ENCODE measurements at regions not wholly inside any gene's neighbourhood (a gene's known extent, or its start where the extent isn't known, plus 50 kb on each side); places are given as distances from the start of the nearest gene placed in this dataset.
"Not testable (repeated sequence)": the region's sequence is repeated elsewhere in the genome, so short reads cannot be mapped to it uniquely, and the experiment has no call there.

DNA sequence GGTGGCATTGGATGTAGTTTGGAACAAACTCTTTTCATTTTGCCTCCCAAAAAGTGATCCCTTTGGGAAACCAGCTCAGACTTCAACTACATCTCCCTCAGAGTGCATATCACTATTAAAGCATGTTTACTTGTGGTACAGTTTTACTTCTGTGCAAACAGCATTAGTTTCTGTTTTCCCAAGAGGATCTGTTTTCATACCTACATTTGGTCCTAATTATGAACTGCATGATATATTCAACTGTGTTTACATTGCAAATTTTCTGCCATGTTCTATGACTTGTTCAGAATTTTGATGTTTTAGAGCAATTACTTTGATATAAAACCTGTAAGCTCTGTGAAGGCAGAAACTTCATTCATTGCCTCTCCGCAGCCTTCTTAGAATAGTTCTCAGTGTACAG is 681.5 kb upstream of the ACO1 start:
- DNase-seq, result no peak

DNA sequence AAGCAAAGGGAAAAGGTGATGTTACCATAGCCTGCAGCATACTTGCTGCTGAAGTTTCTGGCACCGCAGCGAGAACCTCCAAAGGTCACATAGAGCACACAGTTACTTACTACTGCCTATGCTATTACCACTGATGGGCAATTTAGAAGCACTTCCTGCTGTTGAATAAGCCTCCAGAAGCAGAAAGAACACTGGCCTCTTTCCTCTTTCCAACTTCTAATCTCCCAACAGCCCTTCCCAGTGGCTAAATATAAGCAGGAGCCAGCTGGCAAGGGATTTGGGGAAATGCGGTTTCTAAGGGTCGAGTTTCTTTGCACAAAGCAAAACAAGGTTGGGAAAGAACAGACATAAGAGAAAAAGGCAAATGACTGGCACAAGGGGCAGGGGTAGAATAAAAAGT is 669.2 kb upstream of the ACO1 start:
- no peak for DNase-seq

DNA sequence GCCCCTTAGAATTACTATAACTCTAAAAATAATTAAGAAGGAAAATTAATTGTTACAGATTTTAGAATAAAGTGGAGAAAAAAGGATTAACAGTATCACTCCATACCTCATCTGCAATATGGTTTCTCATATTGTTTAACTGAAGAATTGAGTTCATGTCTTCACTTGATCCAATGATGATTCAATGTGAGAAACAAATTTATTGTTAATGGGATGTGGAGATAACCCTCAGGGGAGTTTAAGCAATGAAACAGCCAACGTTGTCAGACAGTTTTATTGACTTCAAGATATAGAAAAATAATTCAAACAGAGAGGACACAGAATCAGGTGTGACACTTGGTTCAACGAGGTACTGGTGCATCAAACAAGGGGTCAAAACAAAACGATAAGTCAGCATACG is 665.2 kb upstream of the ACO1 start:
- no peak for DNase-seq

DNA sequence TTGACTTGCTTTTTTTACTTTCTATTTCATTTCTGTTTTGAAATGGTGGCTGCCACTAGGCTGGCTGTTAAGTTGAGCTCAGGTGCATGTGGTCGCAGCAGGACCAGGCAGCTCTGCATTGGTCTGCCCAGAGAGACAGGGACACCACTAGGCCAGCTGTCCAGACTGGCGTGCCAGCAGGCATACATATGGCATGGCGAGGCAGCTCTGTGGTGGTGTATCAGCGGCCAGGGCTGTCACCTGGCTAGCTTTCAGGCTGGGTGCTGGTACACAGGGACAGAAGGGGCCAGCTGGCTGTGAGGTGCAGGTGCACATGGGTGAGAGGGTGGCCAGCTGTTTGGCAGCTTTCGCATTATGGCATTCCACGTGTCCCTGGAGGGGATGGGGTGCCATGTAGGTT is 654.0 kb upstream of the ACO1 start:
- no peak for DNase-seq

DNA sequence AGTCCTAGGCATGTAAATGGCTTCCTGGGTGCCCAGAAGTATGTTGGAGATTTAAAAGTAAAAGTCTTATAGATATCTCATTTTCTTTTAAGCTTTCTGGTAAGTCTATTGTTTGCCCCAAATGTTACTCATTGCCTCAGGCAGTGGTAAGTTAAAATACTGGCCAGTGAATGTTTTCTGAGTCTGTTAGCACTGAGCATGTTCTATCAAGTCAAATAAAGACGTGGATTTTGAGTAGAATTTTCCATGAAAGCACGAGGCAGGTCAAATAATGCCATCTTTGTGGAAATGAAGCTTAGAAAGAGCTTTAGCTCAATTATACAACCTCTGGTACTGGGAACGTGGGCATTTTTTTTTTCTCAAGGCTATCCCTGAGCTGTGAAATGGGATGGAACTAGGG is 651.3 kb upstream of the ACO1 start:
- no peak for DNase-seq

DNA sequence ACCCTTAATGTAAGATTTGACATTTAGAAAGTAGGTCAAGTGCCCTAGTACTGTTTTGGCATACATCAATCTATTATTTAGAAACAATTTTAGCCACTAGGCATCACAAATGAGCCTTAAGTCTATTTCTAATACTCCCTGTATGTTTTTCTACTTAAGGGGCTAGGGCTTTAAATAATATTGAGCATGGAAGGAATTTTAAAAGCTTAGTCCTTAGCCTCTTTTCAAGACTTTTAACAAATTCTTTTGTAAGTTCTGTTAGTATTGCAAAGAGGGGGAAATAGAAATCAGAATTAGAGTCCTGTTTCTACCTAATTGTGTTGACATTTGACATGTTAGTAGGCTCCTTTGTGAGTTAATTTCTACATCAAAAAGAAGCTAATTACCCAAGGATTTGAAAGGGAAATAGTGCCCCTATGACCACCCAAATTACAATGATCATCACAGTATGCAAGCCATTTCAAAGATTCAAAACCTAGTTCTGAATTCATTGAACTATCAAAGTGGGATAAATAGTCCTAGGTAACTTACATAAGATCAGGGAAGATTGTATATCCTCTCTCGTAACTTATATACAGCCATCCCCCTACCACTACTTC is 647.8 kb upstream of the ACO1 start:
- DNase-seq, result no peak

DNA sequence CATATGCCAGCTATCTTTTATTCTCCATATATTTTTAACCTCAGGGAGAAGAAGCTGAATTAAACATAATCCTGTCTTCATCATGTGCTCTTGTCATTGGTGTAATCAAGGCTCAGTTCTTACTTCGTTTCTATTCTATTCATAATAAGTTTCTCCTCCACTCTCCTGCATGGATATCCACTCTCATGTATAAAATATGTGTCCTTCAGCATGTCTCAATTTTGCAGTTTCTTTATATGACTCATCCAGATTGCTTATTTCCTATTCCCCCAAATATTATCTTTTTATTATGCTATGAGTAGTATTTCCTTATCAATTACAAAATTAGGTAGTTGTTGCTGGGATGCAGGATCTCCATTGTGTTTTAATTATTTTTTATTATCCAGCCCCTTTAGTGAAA is 643.7 kb upstream of the ACO1 start:
- DNase-seq, result no peak

DNA sequence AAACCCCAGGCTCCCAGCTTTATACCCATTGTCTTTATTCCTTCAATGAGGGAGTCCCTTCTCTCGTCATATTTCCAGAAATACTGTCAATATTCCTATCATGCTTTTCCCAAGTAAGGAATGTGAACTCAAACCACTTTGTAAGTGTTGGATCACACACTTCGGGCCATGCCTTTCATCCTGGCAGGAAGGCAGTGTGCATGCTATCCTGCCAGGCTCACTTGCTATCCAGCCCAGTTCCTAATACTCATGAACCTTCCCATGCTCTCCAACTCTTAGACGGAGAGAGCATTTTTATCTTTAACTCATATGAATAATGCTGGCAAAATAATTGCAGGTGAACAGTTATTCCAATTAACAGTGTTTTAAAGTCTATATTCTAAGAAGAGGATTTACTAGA is 639.9 kb upstream of the ACO1 start:
- DNase-seq, result no peak

DNA sequence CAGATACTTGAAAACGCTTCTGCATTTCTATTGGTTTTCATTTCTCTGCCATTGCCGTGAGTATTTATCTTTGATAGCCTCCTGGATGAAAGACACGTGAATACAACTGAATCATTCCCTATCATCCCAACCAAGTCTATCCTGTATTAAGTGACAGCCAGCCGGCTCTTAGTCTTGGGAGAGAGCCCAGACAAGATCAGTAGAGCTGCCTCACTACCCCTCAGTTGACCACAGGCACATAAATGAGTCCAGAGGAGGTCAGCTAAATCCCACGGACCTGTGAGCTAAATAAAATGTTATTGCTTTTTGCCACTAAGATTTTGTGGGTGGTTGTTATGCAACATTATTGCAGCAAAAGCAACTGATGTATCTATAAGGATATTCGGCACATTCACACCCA is 639.0 kb upstream of the ACO1 start:
- DNase-seq, result no peak

DNA sequence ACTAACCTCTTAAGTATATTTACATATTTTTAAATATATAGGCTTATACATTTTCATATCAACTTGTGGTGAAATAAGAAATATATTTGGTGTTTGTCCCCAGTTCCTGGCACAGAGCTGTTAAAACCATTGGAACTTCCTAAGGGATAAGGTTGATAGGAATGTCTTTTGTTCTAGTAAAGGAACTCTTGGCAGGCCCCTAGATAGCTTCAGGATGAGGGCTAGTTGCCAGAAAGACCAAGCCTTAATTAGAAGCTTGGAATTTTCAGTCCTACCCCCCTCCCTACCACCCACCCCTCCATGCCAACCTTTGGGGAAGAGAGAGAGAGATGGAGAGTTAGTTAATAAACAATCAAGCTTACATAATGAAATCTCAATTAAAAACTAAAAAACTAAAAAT is 638.6 kb upstream of the ACO1 start:
- DNase-seq, result no peak

DNA sequence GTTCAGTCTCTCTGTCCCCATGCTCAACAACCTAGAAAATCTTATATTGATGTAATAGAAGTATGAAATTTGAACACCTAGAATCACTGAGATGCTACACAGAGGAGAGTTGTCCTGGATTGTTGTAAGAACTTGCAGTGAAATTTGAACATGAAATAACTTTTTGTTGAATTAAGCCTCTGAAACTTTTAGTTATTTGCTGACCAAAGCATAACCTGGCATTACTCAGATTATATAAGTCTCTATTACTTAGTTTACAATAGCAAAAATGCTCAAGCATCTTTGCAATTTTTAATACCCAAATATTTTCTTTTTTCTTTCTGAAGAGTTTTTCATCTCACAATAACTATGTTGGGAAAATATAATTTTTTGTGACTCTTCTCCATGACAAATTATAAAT is 630.7 kb upstream of the ACO1 start:
- no peak for DNase-seq

DNA sequence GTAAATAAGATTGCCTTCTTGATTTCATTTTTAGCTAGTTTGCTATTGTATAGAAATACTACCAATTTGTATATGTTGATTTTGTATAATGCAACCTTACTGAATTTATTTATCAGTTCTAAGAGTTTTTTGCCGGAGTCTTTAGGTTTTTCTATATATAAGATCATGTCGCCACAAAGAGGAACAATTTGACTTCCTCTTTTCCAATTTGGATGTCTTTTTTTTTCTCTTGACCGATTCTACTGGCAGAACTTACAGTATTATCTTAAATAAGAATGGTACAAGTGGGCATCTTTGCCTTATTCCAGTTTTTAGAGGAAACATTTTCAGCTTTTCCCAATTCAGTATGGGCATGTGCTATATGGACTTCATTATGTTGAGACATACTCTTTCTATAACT is 624.7 kb upstream of the ACO1 start:
- no peak for DNase-seq

DNA sequence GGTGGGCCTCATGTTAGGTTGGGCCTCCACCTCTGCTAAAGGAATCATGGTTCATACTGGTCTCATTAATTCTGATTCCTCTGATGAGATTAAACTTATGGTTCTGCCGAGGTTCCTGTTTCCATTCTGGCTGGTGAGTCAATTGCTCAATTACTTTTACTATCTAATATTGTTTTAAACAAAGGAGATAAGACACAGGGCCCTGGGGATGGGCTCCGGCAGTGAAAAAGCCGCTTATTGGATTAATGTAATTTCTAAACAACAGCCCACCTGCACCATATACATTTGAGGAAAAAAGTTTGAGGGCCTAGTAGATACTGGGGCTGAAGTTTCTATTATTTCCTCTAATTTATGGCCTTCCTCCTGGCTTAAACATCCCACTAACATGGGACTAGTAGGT is 610.4 kb upstream of the ACO1 start:
- not testable (repeated sequence) for DNase-seq

DNA sequence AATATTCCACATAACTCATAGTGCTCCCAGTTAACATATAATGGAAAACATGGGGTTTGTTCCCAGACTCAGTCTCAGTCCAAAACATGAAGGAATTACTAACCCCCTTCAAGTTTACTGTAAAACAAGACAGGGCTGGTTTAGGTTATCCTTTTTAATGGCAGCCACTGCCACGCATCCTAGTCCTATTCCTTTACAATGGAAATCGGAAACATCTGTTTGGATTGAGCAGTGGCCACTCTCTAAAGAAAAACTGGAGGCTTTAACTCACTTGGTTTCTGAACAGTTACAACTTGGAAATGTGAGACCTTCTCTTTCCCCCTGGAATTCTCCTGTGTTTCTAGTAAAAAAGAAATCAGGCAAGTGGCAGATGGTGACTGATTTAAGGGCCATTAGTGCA is 609.9 kb upstream of the ACO1 start:
- no peak for DNase-seq

DNA sequence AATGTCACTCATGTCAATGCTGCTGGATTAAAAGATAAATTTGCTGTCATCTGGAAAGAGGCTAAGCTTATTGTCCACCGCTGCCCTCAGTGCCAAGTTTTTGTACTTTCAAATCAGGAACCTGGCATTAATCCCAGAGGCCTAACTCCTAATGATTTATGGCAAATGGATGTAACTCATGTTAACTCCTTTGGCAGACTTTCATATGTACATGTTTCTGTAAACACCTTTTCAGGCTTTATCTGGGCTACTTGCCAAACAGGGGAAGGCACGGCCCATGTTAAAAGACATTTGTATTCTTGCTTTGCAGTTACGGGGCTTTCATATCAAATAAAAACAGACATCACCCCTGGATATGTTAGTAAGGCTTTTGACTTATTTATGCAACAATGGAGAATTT is 608.0 kb upstream of the ACO1 start:
- no peak for DNase-seq

DNA sequence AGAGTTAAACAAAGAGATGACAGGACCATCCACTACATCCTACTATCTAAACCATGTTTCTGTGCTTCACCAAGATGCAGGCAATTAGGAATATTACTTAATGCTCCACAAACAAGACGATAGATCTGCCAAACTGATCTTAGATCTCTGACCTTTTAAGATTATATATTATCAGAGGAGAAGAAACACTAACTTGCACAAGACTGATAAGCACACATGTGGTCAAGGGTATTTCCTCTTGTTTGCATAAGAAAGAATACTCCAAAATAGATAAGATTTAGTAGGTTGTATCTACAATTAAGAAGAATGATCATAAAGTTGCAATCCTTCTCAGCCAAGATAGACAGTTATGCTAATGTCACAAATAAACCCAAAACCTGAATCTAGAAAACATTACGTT is 601.0 kb upstream of the ACO1 start:
- DNase-seq, result no peak

DNA sequence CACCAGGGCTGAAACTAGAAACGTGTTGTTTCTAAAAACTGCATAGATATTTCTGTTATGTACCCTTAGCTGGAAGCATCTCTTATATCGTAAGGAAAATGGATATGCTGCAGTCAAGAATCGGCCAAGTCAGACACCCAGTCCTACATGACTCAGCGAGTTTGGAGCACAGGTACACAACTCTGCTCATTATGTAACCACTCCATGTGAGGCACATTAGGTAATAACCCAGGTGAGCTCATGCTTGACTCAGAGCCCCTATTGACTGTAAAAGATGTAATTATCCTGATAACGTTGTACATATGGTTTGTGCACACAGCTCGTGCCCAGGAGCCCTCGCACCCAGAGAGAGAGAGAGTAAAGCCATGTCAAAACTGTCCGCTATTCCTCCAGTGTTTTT is 593.7 kb upstream of the ACO1 start:
- DNase-seq, result no peak

DNA sequence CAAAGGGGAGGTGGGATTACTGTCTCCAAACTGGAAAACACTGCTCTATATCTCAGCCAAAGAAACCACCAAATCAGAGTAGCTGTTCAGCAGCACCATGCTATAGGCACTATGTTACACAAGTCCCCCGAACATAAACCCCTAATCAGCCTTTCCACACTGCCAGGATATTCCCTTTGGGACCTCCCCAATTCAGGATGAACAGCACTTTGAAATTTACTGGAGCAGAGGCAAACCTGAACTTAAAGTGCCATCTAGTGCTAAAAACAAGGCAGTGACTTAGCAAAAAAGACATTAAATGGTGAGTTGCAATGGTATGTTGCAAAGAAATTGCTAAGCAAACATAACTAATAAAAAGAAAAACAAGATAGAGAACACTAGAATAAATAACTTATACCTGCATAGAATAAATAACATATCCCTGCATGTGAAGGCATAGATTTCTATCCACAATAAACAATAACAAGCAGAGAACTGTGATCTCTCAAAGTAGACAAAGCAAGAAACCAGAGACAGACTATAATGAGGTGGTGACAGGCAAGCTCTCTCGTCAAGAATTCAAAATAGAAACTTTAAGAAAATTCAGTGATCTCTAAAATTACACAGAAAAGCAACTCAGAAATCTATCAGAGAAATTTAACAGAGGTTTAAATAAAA is 584.4 kb upstream of the ACO1 start:
- no peak for DNase-seq

DNA sequence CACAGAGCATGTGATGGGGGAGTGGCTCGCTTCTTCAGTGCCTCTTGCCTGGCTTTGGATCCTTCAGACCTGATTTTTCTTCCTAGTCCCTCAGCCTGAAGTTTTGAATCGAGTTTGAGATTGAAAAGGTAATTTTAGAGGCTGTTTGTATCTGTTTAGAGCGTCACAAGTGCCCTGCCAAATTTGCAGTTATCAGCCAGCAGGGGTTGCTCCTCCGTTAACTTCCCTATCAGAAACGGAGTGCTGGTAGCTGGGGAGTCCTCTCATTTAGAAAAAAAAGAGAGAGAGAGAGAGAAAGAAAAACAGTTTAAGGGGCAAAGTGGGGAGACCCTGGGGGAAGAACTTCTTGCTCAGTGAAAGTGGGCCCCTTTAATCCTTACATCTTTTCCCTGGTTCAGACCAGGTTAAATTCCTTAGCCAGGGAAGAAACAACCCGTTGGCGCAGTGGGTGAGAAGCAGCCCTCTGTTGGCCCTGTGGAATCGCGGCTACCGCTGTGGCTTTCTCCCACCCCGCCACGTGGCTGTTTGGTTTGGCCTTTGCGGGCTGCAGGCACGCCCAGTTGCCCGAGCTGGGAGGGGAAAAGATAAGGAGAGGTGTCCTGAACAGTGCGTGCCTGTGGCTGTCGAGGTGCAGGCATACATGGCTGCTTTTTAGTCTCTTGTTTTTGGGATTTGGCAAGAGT is 576.7 kb upstream of the ACO1 start:
- DNase-seq, result no peak

DNA sequence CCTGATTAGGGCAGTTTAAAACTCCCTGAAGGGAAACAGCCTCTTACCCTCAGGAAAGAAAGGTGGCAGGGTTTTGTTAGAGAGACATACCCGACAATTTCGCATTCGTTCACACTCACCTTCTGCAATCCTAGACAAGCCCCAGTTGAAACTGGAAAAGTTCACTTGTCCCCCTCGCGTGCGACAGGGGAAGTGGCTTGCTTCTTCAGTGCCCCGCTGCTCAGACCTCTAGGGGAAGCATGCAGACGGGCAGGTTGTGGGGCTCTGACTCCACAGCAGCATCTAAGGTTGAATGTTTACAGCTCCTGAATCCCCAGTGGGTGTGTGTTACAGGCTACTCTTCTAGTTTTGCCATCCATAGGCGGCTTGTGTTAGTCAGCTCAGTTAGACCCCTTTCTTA is 575.7 kb upstream of the ACO1 start:
- DNase-seq, result no peak

DNA sequence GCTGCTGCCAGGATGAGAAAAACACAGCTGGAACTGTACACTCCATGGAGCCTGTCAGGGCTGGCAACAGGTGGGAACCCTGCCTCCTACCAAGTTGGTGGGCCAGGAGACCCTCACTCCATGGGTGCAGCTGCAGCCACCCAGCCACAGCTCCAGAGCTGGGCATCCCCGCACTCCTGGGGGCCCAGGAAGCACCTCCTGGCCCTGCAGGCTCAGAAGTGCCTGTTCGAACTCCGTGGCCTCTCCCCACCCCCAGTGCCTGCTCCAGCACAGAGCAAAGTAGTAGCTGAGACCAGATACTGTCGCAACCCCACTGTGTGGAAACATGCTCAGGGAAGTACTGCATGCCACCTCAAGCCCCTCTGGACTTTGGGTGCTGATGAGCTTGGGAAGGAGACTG is 564.0 kb upstream of the ACO1 start:
- DNase-seq, result no peak

DNA sequence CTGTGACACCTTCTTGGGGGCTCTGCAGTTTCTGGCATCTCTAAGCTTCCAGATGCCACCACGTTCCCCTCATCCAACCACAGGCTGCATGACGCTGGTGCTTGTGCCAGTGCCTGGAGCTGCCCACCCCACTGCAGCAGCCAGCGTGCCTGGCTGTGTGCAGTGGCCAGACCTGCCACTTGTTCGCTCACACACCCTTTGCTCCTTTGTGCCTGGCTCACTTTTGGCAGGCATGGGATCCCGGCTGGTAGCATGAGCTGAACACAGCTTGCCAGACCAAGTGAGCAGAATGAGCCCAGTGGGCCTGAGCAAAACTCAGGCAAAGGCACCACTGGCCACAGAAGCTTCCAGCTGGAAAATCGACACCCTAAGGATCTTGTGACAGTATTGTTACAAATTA is 562.9 kb upstream of the ACO1 start:
- DNase-seq, result no peak

DNA sequence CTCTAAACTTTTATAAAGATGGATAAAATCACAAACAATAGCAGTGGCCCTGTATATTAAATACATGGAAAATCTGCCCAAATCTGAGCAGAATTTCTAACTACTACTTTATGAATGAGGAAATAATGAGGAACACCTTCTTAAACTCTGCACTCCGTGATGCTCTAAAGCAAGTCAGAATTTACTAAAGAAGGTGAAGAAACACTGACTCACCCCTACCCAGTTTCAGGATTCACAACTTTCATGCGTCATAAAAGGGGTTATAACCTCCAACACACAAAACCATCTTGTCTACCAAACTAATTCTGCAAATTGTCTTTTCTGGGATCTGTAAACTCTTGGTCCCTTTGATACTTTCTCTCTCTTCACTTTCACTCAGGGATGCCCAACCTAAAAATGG is 561.1 kb upstream of the ACO1 start:
- DNase-seq, result no peak

DNA sequence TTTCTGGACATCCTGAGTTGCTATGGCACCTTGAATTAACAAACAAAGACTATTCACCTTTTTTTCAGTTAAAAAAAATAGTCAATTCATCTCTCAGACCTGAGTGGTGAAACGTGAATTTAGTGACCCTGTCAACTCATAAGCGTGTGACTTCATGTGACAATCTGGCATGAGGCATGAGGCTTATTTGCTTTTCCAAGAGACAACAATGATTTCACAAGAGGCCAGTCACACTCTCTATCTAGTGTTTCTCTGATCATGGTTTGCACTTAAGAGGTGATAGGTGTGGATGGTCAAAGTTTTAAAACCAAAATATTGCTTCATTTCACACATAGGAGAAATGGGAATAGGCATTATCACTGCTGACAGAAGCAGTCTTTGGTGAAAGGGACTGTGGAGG is 559.6 kb upstream of the ACO1 start:
- DNase-seq, result no peak

DNA sequence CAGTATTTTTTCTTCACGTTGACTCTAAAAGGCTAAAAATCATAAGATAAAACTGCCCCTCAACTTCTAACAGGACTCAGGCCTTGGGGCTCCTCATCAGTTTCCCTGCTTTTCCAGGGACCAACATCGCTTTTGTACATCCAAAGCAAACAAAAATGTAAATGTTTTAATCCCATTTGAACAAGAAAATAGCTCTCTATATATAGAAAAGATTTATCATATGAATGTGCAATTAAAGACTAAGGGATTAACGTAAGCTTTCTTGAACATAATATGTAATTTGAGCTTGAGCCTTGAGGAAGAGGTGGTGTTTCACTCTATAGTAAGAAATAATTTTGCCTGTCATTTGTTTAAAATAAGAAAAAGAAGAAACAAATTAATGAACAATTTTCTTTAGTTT is 547.2 kb upstream of the ACO1 start:
- no peak for DNase-seq

All from activated CD8-positive, alpha-beta memory T cell treated with anti-CD3 and anti-CD28 coated beads for 24 hours (primary cell).